SK-N-SH treated with all-trans-retinoic acid at 6 μM for 48 hours (cell line): ENCODE measurements at regions not wholly inside any gene's neighbourhood (a gene's known extent, or its start where the extent isn't known, plus 50 kb on each side); places are given as distances from the start of the nearest gene placed in this dataset.
A peak's percentile ranks its signal among the peaks of the same experiment; 100 is the strongest.

Experiments
- ATAC-seq: fragments of 200-7000 bp; cut with Tn5 transposase; 3 replicates; pipeline ENCODE4 v1.9.1; 2020; ENCODE audit warnings: mild to moderate bottlenecking, moderate library complexity
- ARNTL ChIP-seq: fragments of 450-650 bp; formaldehyde crosslinking; IDR thresholded peaks from 2 replicates; pipeline ENCODE4 v1.5.0; 2020; ENCODE audit warnings: low read depth, mild to moderate bottlenecking, moderate library complexity, borderline replicate concordance
- BACH2 ChIP-seq: fragments of 250-450 bp; sonication (Bioruptor Pico); IDR thresholded peaks from 2 replicates; pipeline ENCODE4 v1.9.0; 2021; ENCODE audit warnings: mild to moderate bottlenecking, borderline replicate concordance
- CSDC2 ChIP-seq: fragments of 250-450 bp; sonication (Bioruptor Pico); IDR thresholded peaks from 2 replicates; pipeline ENCODE4 v1.5.0; 2020; ENCODE audit warnings: mild to moderate bottlenecking, moderate library complexity
- ISL1 ChIP-seq: fragments of 250-450 bp; sonication (Bioruptor Pico); IDR thresholded peaks from 2 replicates; pipeline ENCODE4 v2.1.2; 2022; ENCODE audit warnings: mild to moderate bottlenecking, moderate library complexity
- POU6F1 ChIP-seq: fragments of 250-450 bp; sonication (Bioruptor Pico); IDR thresholded peaks from 2 replicates; pipeline ENCODE4 v1.8.0; 2021; ENCODE audit warnings: low read depth, mild to moderate bottlenecking, moderate library complexity, borderline replicate concordance
- RARB ChIP-seq: fragments of 250-450 bp; sonication (Bioruptor Pico); IDR thresholded peaks from 2 replicates; pipeline ENCODE4 v1.8.0; 2021; ENCODE audit warnings: mild to moderate bottlenecking, moderate library complexity
- SNAI2 ChIP-seq: fragments of 250-450 bp; sonication (Bioruptor Pico); IDR thresholded peaks from 2 replicates; pipeline ENCODE4 v1.5.0; 2020; ENCODE audit warnings: mild to moderate bottlenecking, moderate library complexity
- TCF4 ChIP-seq: fragments of 250-450 bp; sonication (Bioruptor Pico); IDR thresholded peaks from 2 replicates; pipeline ENCODE4 v1.8.0; 2021; ENCODE audit warnings: mild to moderate bottlenecking, moderate library complexity, borderline replicate concordance
- TOX ChIP-seq: fragments of 250-450 bp; sonication (Bioruptor Pico); IDR thresholded peaks from 2 replicates; pipeline ENCODE4 v1.8.0; 2021; ENCODE audit warnings: mild to moderate bottlenecking, moderate library complexity, borderline replicate concordance
- ZFP3 ChIP-seq: fragments of 250-450 bp; sonication (Bioruptor Pico); IDR thresholded peaks from 2 replicates; pipeline ENCODE4 v1.5.0; 2020; ENCODE audit warnings: mild to moderate bottlenecking, moderate library complexity
- ZFP30 ChIP-seq: fragments of 450-650 bp; formaldehyde crosslinking; IDR thresholded peaks from 2 replicates; pipeline ENCODE4 v1.5.0; 2022; ENCODE audit warnings: mild to moderate bottlenecking, moderate library complexity
- ZNF565 ChIP-seq: fragments of 450-650 bp; formaldehyde crosslinking; conservative IDR thresholded peaks from 2 replicates; pipeline ENCODE4 v1.5.0; 2020; ENCODE audit warnings: low read depth, mild to moderate bottlenecking, moderate library complexity
- ZNF70 ChIP-seq: fragments of 450-650 bp; formaldehyde crosslinking; IDR thresholded peaks from 2 replicates; pipeline ENCODE4 v1.5.0; 2020; ENCODE audit warnings: mild to moderate bottlenecking, moderate library complexity
- ZNF8 ChIP-seq: fragments of 450-650 bp; formaldehyde crosslinking; IDR thresholded peaks from 2 replicates; pipeline ENCODE4 v1.5.0; 2020; ENCODE audit warnings: mild to moderate bottlenecking, moderate library complexity
- TF ChIP-seq, protein P1 (sequence below): fragments of 250-450 bp; sonication (Bioruptor Pico); IDR thresholded peaks from 2 replicates; pipeline ENCODE4 v1.5.1; 2020; ENCODE audit warnings: low read depth, mild to moderate bottlenecking, moderate library complexity
- TF ChIP-seq, protein P2 (sequence below): fragments of 250-450 bp; sonication (Bioruptor Pico); IDR thresholded peaks from 2 replicates; pipeline ENCODE4 v1.5.0; 2020; ENCODE audit warnings: mild to moderate bottlenecking, moderate library complexity
- TF ChIP-seq, protein P3 (sequence below): fragments of 250-450 bp; sonication (Bioruptor Pico); IDR thresholded peaks from 2 replicates; pipeline ENCODE4 v1.5.1; 2021; ENCODE audit warnings: mild to moderate bottlenecking, moderate library complexity
- TF ChIP-seq, protein P4 (sequence below): fragments of 250-450 bp; sonication (Bioruptor Pico); IDR thresholded peaks from 2 replicates; pipeline ENCODE4 v1.8.0; 2020; ENCODE audit warnings: mild to moderate bottlenecking, moderate library complexity, borderline replicate concordance

DNA sequence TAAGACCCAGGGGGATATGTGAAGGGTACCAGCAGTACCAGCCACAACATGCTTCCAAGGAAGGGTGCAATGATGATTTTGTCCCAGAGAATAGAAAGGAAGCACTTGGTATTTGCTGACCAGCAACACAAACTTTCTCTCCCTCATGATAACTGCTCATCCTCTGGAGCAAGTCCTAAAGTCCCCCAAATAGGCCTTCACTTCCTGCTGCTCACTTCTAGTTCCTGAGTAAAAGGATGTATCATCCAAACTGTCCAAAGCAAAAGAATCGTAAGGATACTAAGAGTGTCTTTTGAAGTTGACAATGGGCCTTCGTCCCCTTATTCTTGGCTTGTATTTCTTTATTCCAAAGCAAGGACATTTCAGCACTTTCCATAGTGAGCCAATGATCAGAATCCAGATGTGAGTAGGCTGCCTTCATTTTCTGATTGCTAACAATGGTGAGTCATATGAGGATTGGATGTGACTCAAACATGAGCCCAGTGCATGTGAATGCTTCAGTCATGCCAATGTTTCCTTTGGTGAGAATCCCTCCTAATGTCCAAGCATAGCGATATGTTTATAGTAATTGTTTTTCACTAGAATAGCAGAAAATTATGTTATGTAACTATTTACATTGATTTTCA is 243.4 kb upstream of the POU2AF2 start:
- TF ChIP-seq CSDC2 (CRISPR knock-in tag) (no peak), TOX (CRISPR knock-in tag) (no peak), ARNTL (CRISPR knock-in tag) (no peak), ZFP30 (CRISPR knock-in tag) (no peak), ISL1 (CRISPR knock-in tag) (no peak), TCF4 (CRISPR knock-in tag) (no peak), ZNF70 (CRISPR knock-in tag) (no peak), POU6F1 (no peak), ZNF565 (CRISPR knock-in tag) (no peak), ZNF8 (CRISPR knock-in tag) (no peak)
- TF ChIP-seq, protein P1, sequence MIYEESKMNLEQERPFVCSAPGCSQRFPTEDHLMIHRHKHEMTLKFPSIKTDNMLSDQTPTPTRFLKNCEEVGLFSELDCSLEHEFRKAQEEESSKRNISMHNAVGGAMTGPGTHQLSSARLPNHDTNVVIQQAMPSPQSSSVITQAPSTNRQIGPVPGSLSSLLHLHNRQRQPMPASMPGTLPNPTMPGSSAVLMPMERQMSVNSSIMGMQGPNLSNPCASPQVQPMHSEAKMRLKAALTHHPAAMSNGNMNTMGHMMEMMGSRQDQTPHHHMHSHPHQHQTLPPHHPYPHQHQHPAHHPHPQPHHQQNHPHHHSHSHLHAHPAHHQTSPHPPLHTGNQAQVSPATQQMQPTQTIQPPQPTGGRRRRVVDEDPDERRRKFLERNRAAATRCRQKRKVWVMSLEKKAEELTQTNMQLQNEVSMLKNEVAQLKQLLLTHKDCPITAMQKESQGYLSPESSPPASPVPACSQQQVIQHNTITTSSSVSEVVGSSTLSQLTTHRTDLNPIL (CRISPR knock-in tag), result no peak
- TF ChIP-seq, protein P2, sequence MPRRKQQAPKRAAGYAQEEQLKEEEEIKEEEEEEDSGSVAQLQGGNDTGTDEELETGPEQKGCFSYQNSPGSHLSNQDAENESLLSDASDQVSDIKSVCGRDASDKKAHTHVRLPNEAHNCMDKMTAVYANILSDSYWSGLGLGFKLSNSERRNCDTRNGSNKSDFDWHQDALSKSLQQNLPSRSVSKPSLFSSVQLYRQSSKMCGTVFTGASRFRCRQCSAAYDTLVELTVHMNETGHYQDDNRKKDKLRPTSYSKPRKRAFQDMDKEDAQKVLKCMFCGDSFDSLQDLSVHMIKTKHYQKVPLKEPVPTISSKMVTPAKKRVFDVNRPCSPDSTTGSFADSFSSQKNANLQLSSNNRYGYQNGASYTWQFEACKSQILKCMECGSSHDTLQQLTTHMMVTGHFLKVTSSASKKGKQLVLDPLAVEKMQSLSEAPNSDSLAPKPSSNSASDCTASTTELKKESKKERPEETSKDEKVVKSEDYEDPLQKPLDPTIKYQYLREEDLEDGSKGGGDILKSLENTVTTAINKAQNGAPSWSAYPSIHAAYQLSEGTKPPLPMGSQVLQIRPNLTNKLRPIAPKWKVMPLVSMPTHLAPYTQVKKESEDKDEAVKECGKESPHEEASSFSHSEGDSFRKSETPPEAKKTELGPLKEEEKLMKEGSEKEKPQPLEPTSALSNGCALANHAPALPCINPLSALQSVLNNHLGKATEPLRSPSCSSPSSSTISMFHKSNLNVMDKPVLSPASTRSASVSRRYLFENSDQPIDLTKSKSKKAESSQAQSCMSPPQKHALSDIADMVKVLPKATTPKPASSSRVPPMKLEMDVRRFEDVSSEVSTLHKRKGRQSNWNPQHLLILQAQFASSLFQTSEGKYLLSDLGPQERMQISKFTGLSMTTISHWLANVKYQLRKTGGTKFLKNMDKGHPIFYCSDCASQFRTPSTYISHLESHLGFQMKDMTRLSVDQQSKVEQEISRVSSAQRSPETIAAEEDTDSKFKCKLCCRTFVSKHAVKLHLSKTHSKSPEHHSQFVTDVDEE (CRISPR knock-in tag), result no peak
- TF ChIP-seq, protein P3, sequence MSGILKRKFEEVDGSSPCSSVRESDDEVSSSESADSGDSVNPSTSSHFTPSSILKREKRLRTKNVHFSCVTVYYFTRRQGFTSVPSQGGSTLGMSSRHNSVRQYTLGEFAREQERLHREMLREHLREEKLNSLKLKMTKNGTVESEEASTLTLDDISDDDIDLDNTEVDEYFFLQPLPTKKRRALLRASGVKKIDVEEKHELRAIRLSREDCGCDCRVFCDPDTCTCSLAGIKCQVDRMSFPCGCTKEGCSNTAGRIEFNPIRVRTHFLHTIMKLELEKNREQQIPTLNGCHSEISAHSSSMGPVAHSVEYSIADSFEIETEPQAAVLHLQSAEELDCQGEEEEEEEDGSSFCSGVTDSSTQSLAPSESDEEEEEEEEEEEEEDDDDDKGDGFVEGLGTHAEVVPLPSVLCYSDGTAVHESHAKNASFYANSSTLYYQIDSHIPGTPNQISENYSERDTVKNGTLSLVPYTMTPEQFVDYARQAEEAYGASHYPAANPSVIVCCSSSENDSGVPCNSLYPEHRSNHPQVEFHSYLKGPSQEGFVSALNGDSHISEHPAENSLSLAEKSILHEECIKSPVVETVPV, result no peak
- TF ChIP-seq, protein P4, sequence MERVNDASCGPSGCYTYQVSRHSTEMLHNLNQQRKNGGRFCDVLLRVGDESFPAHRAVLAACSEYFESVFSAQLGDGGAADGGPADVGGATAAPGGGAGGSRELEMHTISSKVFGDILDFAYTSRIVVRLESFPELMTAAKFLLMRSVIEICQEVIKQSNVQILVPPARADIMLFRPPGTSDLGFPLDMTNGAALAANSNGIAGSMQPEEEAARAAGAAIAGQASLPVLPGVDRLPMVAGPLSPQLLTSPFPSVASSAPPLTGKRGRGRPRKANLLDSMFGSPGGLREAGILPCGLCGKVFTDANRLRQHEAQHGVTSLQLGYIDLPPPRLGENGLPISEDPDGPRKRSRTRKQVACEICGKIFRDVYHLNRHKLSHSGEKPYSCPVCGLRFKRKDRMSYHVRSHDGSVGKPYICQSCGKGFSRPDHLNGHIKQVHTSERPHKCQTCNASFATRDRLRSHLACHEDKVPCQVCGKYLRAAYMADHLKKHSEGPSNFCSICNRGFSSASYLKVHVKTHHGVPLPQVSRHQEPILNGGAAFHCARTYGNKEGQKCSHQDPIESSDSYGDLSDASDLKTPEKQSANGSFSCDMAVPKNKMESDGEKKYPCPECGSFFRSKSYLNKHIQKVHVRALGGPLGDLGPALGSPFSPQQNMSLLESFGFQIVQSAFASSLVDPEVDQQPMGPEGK (CRISPR knock-in tag), result no peak
- TF ChIP-seq, all 23 proteins: peak for 0
- ATAC-seq, result no peak; the same call in 2 of the 3 replicates

- TF ChIP-seq, protein P4 (CRISPR knock-in tag), result no peak
- TF ChIP-seq RARB (CRISPR knock-in tag) (no peak), ZFP3 (CRISPR knock-in tag) (no peak), SNAI2 (no peak), BACH2 (CRISPR knock-in tag) (no peak), TCF4 (CRISPR knock-in tag) (peak; percentile 34; the same call in 1 of the 2 replicates), ZFP30 (CRISPR knock-in tag) (no peak)
- TF ChIP-seq, protein P2 (CRISPR knock-in tag), result no peak
- ATAC-seq, result no peak; the same call in 2 of the 3 replicates
Measured at GRCh38 chr11:111001081-111001430, 244.5 kb upstream of the POU2AF2 start.
